ENCODE measurements at regions not wholly inside any gene's neighbourhood (a gene's known extent, or its start where the extent isn't known, plus 50 kb on each side); places are given as distances from the start of the nearest gene placed in this dataset.

DNA sequence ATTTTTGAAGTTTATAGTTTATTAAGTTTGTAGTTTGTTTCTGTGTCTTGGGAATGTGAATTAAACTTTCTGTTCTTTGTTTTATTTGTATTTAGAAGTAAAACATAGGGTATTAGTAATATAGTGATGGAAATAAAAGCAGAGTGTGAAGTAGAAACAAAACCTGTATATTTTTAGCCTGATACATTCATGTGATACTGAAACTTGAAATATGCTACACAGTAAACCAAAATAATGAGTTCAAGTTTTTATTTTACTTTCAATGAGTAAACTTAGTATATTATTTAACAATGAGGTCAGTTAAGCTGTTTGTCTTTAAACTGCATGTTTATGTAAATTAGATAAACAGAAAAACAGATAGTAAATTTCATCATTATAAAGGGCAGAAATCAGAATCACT, 1592.6 kb downstream of the GRIK2 start:
- H3K4me3 ChIP-seq (replicated peaks in 1 of 3; ENCODE audit: insufficient read depth in 1 of 3, low read depth in 2 of 3, low read length in 3 of 3), result no peak overlapping the region
- no peaks in the 10 kb centered on the region for H3K4me1 ChIP-seq (ENCODE audit: insufficient read depth, low read length)
- H3K27me3 ChIP-seq (ENCODE audit: control insufficient read depth in 1 of 2, insufficient read depth in 2 of 2, low read length in 2 of 2), result no peaks in the 10 kb centered on the region
- no peak for ATAC-seq
- in situ Hi-C loops (cut with HindIII; ENCODE audit: extremely low pct_ligation_motif_present, low pct_unique_long_range_greater_than_20kb) (no loop called here), intact Hi-C loops (cut with micrococcal nuclease; ENCODE audit: unreplicated experiment) (no loop called here)
- no peak overlapping the region for H3K27ac ChIP-seq (ENCODE audit: extremely low read length, insufficient read depth, low read length)
- H3K36me3 ChIP-seq (replicated peaks in 1 of 2; ENCODE audit: control insufficient read depth in 1 of 2, insufficient read depth in 2 of 2, low read length in 2 of 2), result no peaks in the 10 kb centered on the region
- TF ChIP-seq ZMYM4 (CRISPR knock-in tag; IDR thresholded peaks at IDR 0.05) (no peak), FOXM1 (CRISPR knock-in tag; IDR thresholded peaks at IDR 0.05) (no peak), ZNF746 (CRISPR knock-in tag; IDR thresholded peaks at IDR 0.05) (no peak), EP300 (IDR thresholded peaks at IDR 0.05; ENCODE audit: low read depth in 2 of 2, low read length in 2 of 2) (no peak), EP300 (CRISPR knock-in tag; IDR thresholded peaks at IDR 0.05; ENCODE audit: borderline replicate concordance) (no peak), ZNF510 (CRISPR knock-in tag; IDR thresholded peaks at IDR 0.05; ENCODE audit: low read depth) (no peak), ZNF784 (CRISPR knock-in tag; IDR thresholded peaks at IDR 0.05; ENCODE audit: borderline replicate concordance) (no peak), ZNF574 (CRISPR knock-in tag; IDR thresholded peaks at IDR 0.05) (no peak), ZNF768 (CRISPR knock-in tag; IDR thresholded peaks at IDR 0.05) (no peak)
- TF ChIP-seq, protein P1, sequence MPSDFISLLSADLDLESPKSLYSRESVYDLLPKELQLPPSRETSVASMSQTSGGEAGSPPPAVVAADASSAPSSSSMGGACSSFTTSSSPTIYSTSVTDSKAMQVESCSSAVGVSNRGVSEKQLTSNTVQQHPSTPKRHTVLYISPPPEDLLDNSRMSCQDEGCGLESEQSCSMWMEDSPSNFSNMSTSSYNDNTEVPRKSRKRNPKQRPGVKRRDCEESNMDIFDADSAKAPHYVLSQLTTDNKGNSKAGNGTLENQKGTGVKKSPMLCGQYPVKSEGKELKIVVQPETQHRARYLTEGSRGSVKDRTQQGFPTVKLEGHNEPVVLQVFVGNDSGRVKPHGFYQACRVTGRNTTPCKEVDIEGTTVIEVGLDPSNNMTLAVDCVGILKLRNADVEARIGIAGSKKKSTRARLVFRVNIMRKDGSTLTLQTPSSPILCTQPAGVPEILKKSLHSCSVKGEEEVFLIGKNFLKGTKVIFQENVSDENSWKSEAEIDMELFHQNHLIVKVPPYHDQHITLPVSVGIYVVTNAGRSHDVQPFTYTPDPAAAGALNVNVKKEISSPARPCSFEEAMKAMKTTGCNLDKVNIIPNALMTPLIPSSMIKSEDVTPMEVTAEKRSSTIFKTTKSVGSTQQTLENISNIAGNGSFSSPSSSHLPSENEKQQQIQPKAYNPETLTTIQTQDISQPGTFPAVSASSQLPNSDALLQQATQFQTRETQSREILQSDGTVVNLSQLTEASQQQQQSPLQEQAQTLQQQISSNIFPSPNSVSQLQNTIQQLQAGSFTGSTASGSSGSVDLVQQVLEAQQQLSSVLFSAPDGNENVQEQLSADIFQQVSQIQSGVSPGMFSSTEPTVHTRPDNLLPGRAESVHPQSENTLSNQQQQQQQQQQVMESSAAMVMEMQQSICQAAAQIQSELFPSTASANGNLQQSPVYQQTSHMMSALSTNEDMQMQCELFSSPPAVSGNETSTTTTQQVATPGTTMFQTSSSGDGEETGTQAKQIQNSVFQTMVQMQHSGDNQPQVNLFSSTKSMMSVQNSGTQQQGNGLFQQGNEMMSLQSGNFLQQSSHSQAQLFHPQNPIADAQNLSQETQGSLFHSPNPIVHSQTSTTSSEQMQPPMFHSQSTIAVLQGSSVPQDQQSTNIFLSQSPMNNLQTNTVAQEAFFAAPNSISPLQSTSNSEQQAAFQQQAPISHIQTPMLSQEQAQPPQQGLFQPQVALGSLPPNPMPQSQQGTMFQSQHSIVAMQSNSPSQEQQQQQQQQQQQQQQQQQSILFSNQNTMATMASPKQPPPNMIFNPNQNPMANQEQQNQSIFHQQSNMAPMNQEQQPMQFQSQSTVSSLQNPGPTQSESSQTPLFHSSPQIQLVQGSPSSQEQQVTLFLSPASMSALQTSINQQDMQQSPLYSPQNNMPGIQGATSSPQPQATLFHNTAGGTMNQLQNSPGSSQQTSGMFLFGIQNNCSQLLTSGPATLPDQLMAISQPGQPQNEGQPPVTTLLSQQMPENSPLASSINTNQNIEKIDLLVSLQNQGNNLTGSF (CRISPR knock-in tag; IDR thresholded peaks at IDR 0.05), result no peak
- POLR2A ChIA-PET, result no interaction called here
- no peak overlapping the region for H2AFZ ChIP-seq (ENCODE audit: low read length)
- H3K4me2 ChIP-seq (ENCODE audit: low read depth, low read length), result no peak overlapping the region
- DNase-seq (ENCODE audit: low spot score), result no peak
- H3K9ac ChIP-seq (ENCODE audit: insufficient read depth, low read depth, low read length), result no peak overlapping the region
- no peaks in the 10 kb centered on the region for H4K20me1 ChIP-seq (ENCODE audit: insufficient read depth, low read length)
- FAIRE-seq, result no peak
- no peaks in the 10 kb centered on the region for H3K79me2 ChIP-seq (ENCODE audit: insufficient read depth, low read length)
- BruUV-seq (replicated peaks), result no TSS peak
- CTCF ChIA-PET (ENCODE audit: low intra/inter-chr PET ratio, low total read pairs), result no interaction called here
- H3K9me3 ChIP-seq (ENCODE audit: low read length), result no peaks in the 10 kb centered on the region

Data from HepG2 (cell line).